CD4-positive, alpha-beta T cell (primary cell): ENCODE measurements at regions not wholly inside any gene's neighbourhood (a gene's known extent, or its start where the extent isn't known, plus 50 kb on each side); places are given as distances from the start of the nearest gene placed in this dataset.

Experiments
- ATAC-seq: fragments of 200-7000 bp; cut with Tn5 transposase; one replicate; pipeline ENCODE4 v1.10.0; 2022; ENCODE audit warnings: mild to moderate bottlenecking; ENCODE audit not compliant: poor library complexity
- CTCF ChIA-PET: fragments of 350-600 bp; sonication (Branson Sonifier 250); formaldehyde crosslinking; loops from one replicate; lab custom pipeline; 2021; ENCODE audit warnings: antibody characterized with exemption, inconsistent platforms; lab: Charles Lee
- POLR2A ChIA-PET: fragments of 350-600 bp; sonication (Branson Sonifier 250); formaldehyde crosslinking; loops from one replicate; lab custom pipeline; 2021; ENCODE audit warnings: antibody characterized with exemption, inconsistent platforms; lab: Charles Lee
- DNase-seq, 14 experiments: peaks; one replicate each; pipeline ENCODE4 v3.0.0-alpha.2; 2013 to 2020; ENCODE audit warnings: mixed read lengths in 2 of 14
- H3K27ac ChIP-seq, 2 donors: one replicate each; pipeline versions ENCODE4 v1.5.1 to v1.7.0; 2013; ENCODE audit warnings: low read length in 2 of 2, low read depth in 1 of 2, mild to moderate bottlenecking in 1 of 2
- H3K27me3 ChIP-seq, 2 experiments: 1 replicate in 1 of 2; 2 replicates in 1 of 2; pipeline versions ENCODE4 v1.6.1 to v1.7.0; 2013; ENCODE audit warnings: low read length in 2 of 2, control low read depth in 1 of 2, mild to moderate bottlenecking in 1 of 2, moderate library complexity in 1 of 2; ENCODE audit not compliant: insufficient read depth in 2 of 2, control insufficient read depth in 1 of 2
- H3K36me3 ChIP-seq: one replicate; pipeline ENCODE4 v1.6.1; 2013; ENCODE audit warnings: low read length, control low read depth; ENCODE audit not compliant: insufficient read depth
- H3K4me1 ChIP-seq: one replicate; pipeline ENCODE4 v1.6.1; 2013; ENCODE audit warnings: low read length, control low read depth; ENCODE audit not compliant: insufficient read depth
- H3K4me3 ChIP-seq: one replicate; pipeline ENCODE4 v1.5.1; 2013; ENCODE audit warnings: mild to moderate bottlenecking, low read length, moderate library complexity
- H3K9me3 ChIP-seq, 2 experiments: 1 replicate in 1 of 2; 2 replicates in 1 of 2; pipeline versions ENCODE4 v1.6.1 to v1.7.0; 2013; ENCODE audit warnings: low read length in 2 of 2, mild to moderate bottlenecking in 2 of 2, control low read depth in 1 of 2, moderate library complexity in 1 of 2; ENCODE audit not compliant: control insufficient read depth in 1 of 2, insufficient read depth in 1 of 2
- H3K27ac Mint-ChIP-seq: one replicate; pipeline ENCODE4 v1.8.0; 2020; ENCODE audit warnings: mixed read lengths
- H3K27me3 Mint-ChIP-seq: one replicate; pipeline ENCODE4 v1.8.0; 2021; ENCODE audit warnings: mixed read lengths
- H3K36me3 Mint-ChIP-seq: one replicate; pipeline ENCODE4 v1.8.0; 2021; ENCODE audit warnings: low read depth, mixed read lengths
- H3K4me1 Mint-ChIP-seq: one replicate; pipeline ENCODE4 v1.8.0; 2021; ENCODE audit warnings: low read depth, mixed read lengths
- H3K4me3 Mint-ChIP-seq: one replicate; pipeline ENCODE4 v1.8.0; 2020; ENCODE audit warnings: mild to moderate bottlenecking, mixed read lengths
- H3K9me3 Mint-ChIP-seq: one replicate; pipeline ENCODE4 v1.8.0; 2020; ENCODE audit warnings: mixed read lengths
- CTCF ChIP-seq: fragments of 200-600 bp; IDR thresholded peaks from one replicate; pipeline ENCODE4 v1.8.0; 2022; ENCODE audit warnings: antibody characterized with exemption, mild to moderate bottlenecking
- intact Hi-C, 2 experiments: fragments of 100-400 bp; cut with DNase I in 1 of 2; cut with micrococcal nuclease in 1 of 2; formaldehyde crosslinking; loops; one replicate each; pipeline versions ENCODE4 v1.15.1 to v1.9.0; 2023 to 2025; cut with DNase I, micrococcal nuclease

- ATAC-seq (no peak), DNase-seq (no peak)
- intact Hi-C loops = no loop called here
- Mint-ChIP-seq H3K9me3 (no peaks in the 10 kb centered on the region), H3K36me3 (no peaks in the 10 kb centered on the region), H3K4me1 (no peaks in the 10 kb centered on the region), H3K27ac (no peak overlapping the region), H3K4me3 (no peak overlapping the region), H3K27me3 (peaks cover 16% of the 10 kb centered on the region)
- Histone ChIP-seq H3K27ac (no peak overlapping the region), H3K4me3 (no peak overlapping the region), H3K4me1 (no peaks in the 10 kb centered on the region), H3K9me3 (peaks cover 0 to 3% of the 10 kb centered on the region in 2 experiments), H3K27me3 (peaks cover 0 to 5% of the 10 kb centered on the region in 2 experiments), H3K36me3 (no peaks in the 10 kb centered on the region)
- CTCF ChIA-PET = no interaction called here
- POLR2A ChIA-PET = no interaction called here
- TF ChIP-seq CTCF = no peak
These were observed 155.1 kb downstream of the SS18 start for GRCh38 chr18:25935356-25935755.

GRCh38 chr18:25931126-25931525 lies 159.3 kb downstream of the SS18 start:
- POLR2A ChIA-PET = no interaction called here
- H3K4me3 Mint-ChIP-seq = no peak overlapping the region
- peaks cover 3% of the 10 kb centered on the region for H3K27me3 Mint-ChIP-seq

GRCh38 chr18:25929787-25930186 lies 160.6 kb downstream of the SS18 start:
- ATAC-seq = no peak

More at GRCh38 chr18:25931126-25931525, 159.3 kb downstream of the SS18 start:
- CTCF ChIA-PET = no interaction called here
- no peak overlapping the region for H3K27ac Mint-ChIP-seq
- H3K4me3 ChIP-seq = no peak overlapping the region
- no peaks in the 10 kb centered on the region for H3K36me3 Mint-ChIP-seq
- H3K4me1 Mint-ChIP-seq = no peaks in the 10 kb centered on the region
- no peak overlapping the region for H3K27ac ChIP-seq
- peaks cover 0 to 3% of the 10 kb centered on the region in 2 experiments for H3K9me3 ChIP-seq
- no peaks in the 10 kb centered on the region for H3K36me3 ChIP-seq
- TF ChIP-seq CTCF = no peak
- H3K4me1 ChIP-seq = no peaks in the 10 kb centered on the region
- DNase-seq (no peak), ATAC-seq (no peak)
- intact Hi-C loops = no loop called here
- no peaks in the 10 kb centered on the region for H3K9me3 Mint-ChIP-seq
- H3K27me3 ChIP-seq = no peaks in the 10 kb centered on the region

More at GRCh38 chr18:25929787-25930186, 160.6 kb downstream of the SS18 start:
- no peaks in the 10 kb centered on the region for H3K27me3 Mint-ChIP-seq
- H3K4me1 Mint-ChIP-seq = no peaks in the 10 kb centered on the region
- Histone ChIP-seq H3K36me3 (no peaks in the 10 kb centered on the region), H3K27me3 (no peaks in the 10 kb centered on the region), H3K27ac (no peak overlapping the region), H3K9me3 (peaks cover 0 to 3% of the 10 kb centered on the region in 2 experiments), H3K4me3 (no peak overlapping the region), H3K4me1 (no peaks in the 10 kb centered on the region)
- TF ChIP-seq CTCF = no peak
- intact Hi-C loops = loop anchor here in 1 of 2 experiments (10.0 kb wide), 1 partner anchor 195 kb away; no protein-coding TSS in a partner anchor
- no peak for DNase-seq
- no peak overlapping the region for H3K27ac Mint-ChIP-seq
- H3K36me3 Mint-ChIP-seq = no peaks in the 10 kb centered on the region
- no peaks in the 10 kb centered on the region for H3K9me3 Mint-ChIP-seq
- CTCF ChIA-PET = no interaction called here
- H3K4me3 Mint-ChIP-seq = no peak overlapping the region
- POLR2A ChIA-PET = no interaction called here
